IPS-18a (cell line): ENCODE measurements at regions not wholly inside any gene's neighbourhood (a gene's known extent, or its start where the extent isn't known, plus 50 kb on each side); places are given as distances from the start of the nearest gene placed in this dataset.

Source experiments
- H3K27ac ChIP-seq: one replicate; pipeline ENCODE4 v1.5.1; 2013; ENCODE audit warnings: low read length
- H3K27me3 ChIP-seq: one replicate; pipeline ENCODE4 v1.6.1; 2013; ENCODE audit warnings: mild to moderate bottlenecking, low read length; ENCODE audit not compliant: control insufficient read depth, insufficient read depth
- H3K36me3 ChIP-seq: one replicate; pipeline ENCODE4 v1.6.1; 2013; ENCODE audit warnings: low read depth, low read length; ENCODE audit not compliant: control insufficient read depth
- H3K4me1 ChIP-seq: one replicate; pipeline ENCODE4 v1.6.1; 2013; ENCODE audit warnings: low read depth, low read length; ENCODE audit not compliant: control insufficient read depth
- H3K4me3 ChIP-seq: one replicate; pipeline ENCODE4 v1.5.1; 2013; ENCODE audit warnings: low read length
- H3K9ac ChIP-seq: one replicate; pipeline ENCODE4 v1.6.1; 2013; ENCODE audit warnings: mild to moderate bottlenecking, low read length, moderate library complexity
- H3K9me3 ChIP-seq: one replicate; pipeline ENCODE4 v1.6.1; 2013; ENCODE audit warnings: low read depth, low read length; ENCODE audit not compliant: control insufficient read depth

- H3K9ac ChIP-seq = no peak overlapping the region
- peaks cover 7% of the 10 kb centered on the region for H3K4me1 ChIP-seq
- no peaks in the 10 kb centered on the region for H3K9me3 ChIP-seq
- no peak overlapping the region for H3K4me3 ChIP-seq
- no peak overlapping the region for H3K27ac ChIP-seq
- no peaks in the 10 kb centered on the region for H3K27me3 ChIP-seq
- no peaks in the 10 kb centered on the region for H3K36me3 ChIP-seq
Measured at GRCh38 chrX:39439906-39440798, 638.9 kb downstream of the MID1IP1 start.

GRCh38 chrX:39440799-39441284 lies 639.6 kb downstream of the MID1IP1 start:
- Histone ChIP-seq H3K4me1 (peaks cover 7% of the 10 kb centered on the region), H3K27ac (no peak overlapping the region), H3K4me3 (no peak overlapping the region), H3K9ac (no peak overlapping the region), H3K27me3 (no peaks in the 10 kb centered on the region), H3K9me3 (no peaks in the 10 kb centered on the region), H3K36me3 (no peaks in the 10 kb centered on the region)

DNA sequence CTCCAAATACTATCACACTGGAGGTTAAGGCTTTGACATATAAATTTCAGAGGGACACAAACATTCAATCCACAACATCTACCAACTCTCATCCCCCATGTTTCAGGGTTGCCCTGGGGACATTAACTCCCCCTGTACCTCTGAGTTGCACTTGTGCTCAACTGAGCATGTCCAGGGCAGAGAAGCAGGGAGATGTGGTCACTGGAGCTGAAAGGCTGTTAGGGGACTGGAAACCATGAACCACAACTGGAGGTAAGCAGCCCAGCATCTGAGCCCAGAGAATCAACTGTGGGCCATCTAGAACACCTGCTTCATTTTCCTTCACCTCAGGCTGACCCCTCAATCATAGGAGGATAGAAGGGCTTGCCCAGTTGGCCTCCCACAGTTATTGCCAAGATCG lies 641.1 kb downstream of the MID1IP1 start:
- Histone ChIP-seq H3K27ac (no peak overlapping the region), H3K9ac (no peak overlapping the region), H3K4me1 (peaks cover 7% of the 10 kb centered on the region), H3K9me3 (no peaks in the 10 kb centered on the region), H3K4me3 (no peak overlapping the region), H3K36me3 (no peaks in the 10 kb centered on the region), H3K27me3 (no peaks in the 10 kb centered on the region)

DNA sequence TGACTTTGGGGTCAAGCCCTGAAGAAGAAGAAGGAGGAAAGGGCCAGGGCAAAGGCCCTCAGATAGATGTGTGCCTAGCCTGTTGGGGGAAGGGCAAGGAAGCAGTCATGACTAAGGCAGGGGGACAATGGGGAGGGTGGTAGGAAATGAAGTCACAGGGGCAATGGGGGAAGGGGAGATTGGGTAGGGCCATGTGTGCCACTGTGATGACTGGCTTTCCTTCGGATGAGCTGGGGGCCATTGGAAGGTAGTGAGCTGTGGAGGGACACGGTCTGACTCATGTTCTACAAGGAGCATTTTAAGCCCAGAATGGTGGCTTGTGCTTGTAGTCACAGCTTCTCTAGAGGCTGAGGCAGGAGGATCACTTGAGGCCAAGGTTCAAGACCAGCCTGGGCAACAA lies 642.0 kb downstream of the MID1IP1 start:
- no peak overlapping the region for H3K9ac ChIP-seq
- no peak overlapping the region for H3K4me3 ChIP-seq
- H3K27me3 ChIP-seq = no peaks in the 10 kb centered on the region
- H3K4me1 ChIP-seq = peaks cover 7% of the 10 kb centered on the region
- H3K9me3 ChIP-seq = no peaks in the 10 kb centered on the region
- no peak overlapping the region for H3K27ac ChIP-seq
- no peaks in the 10 kb centered on the region for H3K36me3 ChIP-seq

- Histone ChIP-seq H3K36me3 (no peaks in the 10 kb centered on the region), H3K27me3 (no peaks in the 10 kb centered on the region), H3K9me3 (no peaks in the 10 kb centered on the region), H3K4me1 (peaks cover 6% of the 10 kb centered on the region), H3K4me3 (no peak overlapping the region), H3K27ac (no peak overlapping the region), H3K9ac (no peak overlapping the region)
Measured at GRCh38 chrX:39445336-39445735, 644.1 kb downstream of the MID1IP1 start.

DNA sequence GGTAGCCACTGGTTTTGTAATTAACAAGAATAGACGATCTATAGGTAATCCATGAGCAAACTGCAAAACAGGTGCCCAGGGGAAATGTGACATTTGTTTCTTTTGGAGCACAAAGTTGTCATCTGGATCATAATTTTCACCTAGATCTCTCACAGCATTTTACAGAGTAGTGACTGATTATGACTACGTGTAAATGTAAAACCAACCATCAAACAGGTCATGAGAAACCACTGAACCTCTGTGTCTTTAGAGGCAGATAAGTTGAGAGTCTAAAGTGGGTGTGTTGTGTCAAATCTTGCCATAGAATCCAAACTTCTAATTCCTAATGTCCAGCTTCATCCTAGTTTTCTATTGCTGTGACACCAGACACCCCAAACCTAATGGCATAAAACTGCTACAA lies 648.1 kb downstream of the MID1IP1 start:
- H3K27ac ChIP-seq = no peak overlapping the region
- no peaks in the 10 kb centered on the region for H3K27me3 ChIP-seq
- no peak overlapping the region for H3K4me3 ChIP-seq
- no peaks in the 10 kb centered on the region for H3K9me3 ChIP-seq
- H3K9ac ChIP-seq = no peak overlapping the region
- H3K4me1 ChIP-seq = peaks cover 8% of the 10 kb centered on the region
- no peaks in the 10 kb centered on the region for H3K36me3 ChIP-seq

GRCh38 chrX:39450234-39450977 lies 647.4 kb downstream of the BCOR start:
- H3K9me3 ChIP-seq = no peaks in the 10 kb centered on the region
- H3K27ac ChIP-seq = no peak overlapping the region
- peaks cover 8% of the 10 kb centered on the region for H3K4me1 ChIP-seq
- H3K36me3 ChIP-seq = no peaks in the 10 kb centered on the region
- no peaks in the 10 kb centered on the region for H3K27me3 ChIP-seq
- H3K4me3 ChIP-seq = no peak overlapping the region
- no peak overlapping the region for H3K9ac ChIP-seq

DNA sequence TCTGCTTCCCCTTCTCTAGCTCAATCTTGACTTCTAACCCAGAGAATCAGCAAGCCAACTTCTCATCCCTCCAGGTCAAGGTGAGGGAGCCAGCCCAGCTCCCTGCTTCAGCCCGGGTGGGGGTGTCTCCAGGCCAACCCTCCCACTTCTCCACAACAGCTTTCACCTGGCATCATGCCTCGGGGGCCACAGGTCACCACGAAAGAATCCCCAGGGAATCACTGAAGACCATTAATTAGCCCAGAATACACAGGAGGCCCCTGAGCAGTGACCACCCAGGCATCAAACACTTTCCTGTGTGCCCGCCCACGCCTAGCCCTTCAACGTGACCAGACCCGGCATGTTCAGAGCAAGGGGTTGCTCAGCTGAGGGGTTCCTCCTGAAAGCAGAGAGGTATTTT lies 646.7 kb downstream of the BCOR start:
- Histone ChIP-seq H3K27me3 (no peaks in the 10 kb centered on the region), H3K36me3 (no peaks in the 10 kb centered on the region), H3K4me3 (no peak overlapping the region), H3K4me1 (peaks cover 8% of the 10 kb centered on the region), H3K27ac (no peak overlapping the region), H3K9me3 (no peaks in the 10 kb centered on the region), H3K9ac (no peak overlapping the region)

- Histone ChIP-seq H3K27me3 (no peaks in the 10 kb centered on the region), H3K36me3 (no peaks in the 10 kb centered on the region), H3K4me3 (no peak overlapping the region), H3K9me3 (no peaks in the 10 kb centered on the region), H3K4me1 (peaks cover 8% of the 10 kb centered on the region), H3K27ac (no peak overlapping the region), H3K9ac (no peak overlapping the region)
Measured at GRCh38 chrX:39452401-39452800, 645.4 kb downstream of the BCOR start.

DNA sequence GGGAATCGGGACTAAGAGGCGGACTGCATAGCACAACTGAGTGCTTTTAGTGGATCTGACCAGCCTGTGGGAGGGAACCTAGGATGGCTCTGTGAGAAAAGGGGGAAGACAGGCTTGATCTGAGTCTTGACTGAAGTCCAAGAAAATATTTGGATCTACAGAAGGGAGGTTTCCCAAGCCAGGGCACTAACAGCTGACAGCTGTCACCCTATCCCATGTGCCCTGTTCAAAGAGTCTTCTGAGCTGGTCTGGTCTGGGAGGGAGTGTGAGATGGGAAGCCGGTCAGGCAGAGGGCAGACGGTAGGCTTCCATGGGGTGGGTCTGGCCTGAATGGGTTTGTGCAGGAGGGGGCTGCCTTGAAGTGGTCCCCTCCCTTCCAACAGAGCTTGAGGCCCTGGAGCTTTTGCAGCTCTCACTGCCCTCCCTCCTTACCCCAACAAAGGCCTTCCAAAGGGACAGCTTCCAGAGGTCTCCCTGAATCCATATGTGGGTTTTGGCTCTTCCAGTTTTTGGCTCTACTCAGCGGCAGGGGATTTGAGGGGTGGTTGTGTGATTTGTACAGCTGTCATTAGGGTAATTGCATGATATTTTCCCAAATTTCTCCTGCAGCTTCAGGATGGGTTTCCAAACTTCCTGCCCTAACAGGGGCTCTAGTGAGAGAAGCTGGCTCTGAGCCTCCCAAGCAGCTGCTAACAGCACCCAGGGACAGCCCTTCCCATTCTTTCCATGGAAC lies 643.7 kb downstream of the BCOR start:
- H3K4me3 ChIP-seq = no peak overlapping the region
- peaks cover 8% of the 10 kb centered on the region for H3K4me1 ChIP-seq
- H3K9me3 ChIP-seq = no peaks in the 10 kb centered on the region
- no peak overlapping the region for H3K9ac ChIP-seq
- no peaks in the 10 kb centered on the region for H3K27me3 ChIP-seq
- H3K27ac ChIP-seq = no peak overlapping the region
- no peaks in the 10 kb centered on the region for H3K36me3 ChIP-seq

DNA sequence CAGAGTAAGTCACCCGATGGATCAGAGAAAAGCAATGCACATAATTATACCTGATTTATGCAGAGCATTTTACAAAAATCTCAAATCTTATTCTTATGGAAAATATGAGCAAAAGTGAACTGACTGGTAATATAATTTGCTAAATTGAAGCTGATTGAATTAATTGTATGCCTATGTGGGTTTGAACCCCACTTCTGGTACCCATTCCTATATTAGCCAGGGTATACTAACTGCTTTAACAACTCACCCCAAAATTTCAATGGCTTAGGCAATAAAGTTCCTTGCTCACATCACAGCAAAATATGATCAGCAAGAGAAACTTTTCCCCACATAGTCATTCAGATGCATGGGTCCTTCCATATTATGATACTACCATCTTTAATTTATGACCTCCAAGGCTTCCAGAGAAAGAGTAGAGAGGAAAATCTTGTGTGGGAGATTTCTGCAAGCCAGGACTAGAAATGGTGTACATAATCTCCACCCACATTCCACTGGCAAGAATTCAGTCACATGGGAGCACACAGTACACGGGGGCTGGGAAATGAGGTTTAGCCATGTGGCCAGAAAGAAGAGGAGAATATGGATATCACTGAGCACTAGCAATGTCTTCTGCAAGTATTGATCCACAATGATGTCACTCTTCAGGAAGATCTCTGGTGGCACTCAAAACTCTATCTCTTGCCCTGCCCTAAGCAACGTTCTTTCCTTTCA lies 640.7 kb downstream of the BCOR start:
- H3K36me3 ChIP-seq = no peaks in the 10 kb centered on the region

More for the DNA sequence above, 640.7 kb downstream of the BCOR start:
- no peak overlapping the region for H3K4me3 ChIP-seq
- H3K27me3 ChIP-seq = no peaks in the 10 kb centered on the region
- H3K4me1 ChIP-seq = no peaks in the 10 kb centered on the region
- H3K9ac ChIP-seq = no peak overlapping the region
- H3K9me3 ChIP-seq = no peaks in the 10 kb centered on the region
- H3K27ac ChIP-seq = no peak overlapping the region
